HAP-1 (cell line): ENCODE measurements at regions not wholly inside any gene's neighbourhood (a gene's known extent, or its start where the extent isn't known, plus 50 kb on each side); places are given as distances from the start of the nearest gene placed in this dataset.
A peak's percentile ranks its signal among the peaks of the same experiment; 100 is the strongest.

ENCODE experiments used
- DNase-seq, 2 experiments: peaks; one replicate each; pipeline ENCODE4 v3.0.0-alpha.2; 2016 to 2020; ENCODE audit warnings: low spot score in 2 of 2
- H3K27me3 ChIP-seq: fragments of 250-450 bp; sonication (Bioruptor Pico); 2 replicates; pipeline ENCODE4 v1.5.1; 2020; ENCODE audit warnings: low read depth, mild to moderate bottlenecking, moderate library complexity
- H3K36me3 ChIP-seq: fragments of 250-450 bp; sonication (Bioruptor Pico); replicated peaks from 2 replicates; pipeline ENCODE4 v1.5.1; 2020; ENCODE audit warnings: mild to moderate bottlenecking
- H3K4me1 ChIP-seq: fragments of 250-450 bp; sonication (Bioruptor Pico); 2 replicates; pipeline ENCODE4 v1.5.1; 2020; ENCODE audit warnings: mild to moderate bottlenecking
- H3K4me3 ChIP-seq: fragments of 250-450 bp; sonication (Bioruptor Pico); 2 replicates; pipeline ENCODE4 v1.5.1; 2020; ENCODE audit warnings: mild to moderate bottlenecking, moderate library complexity
- H3K9me3 ChIP-seq: fragments of 250-450 bp; sonication (Bioruptor Pico); 2 replicates; pipeline ENCODE4 v1.5.1; 2020; ENCODE audit warnings: mild to moderate bottlenecking, moderate library complexity
- in situ Hi-C: fragments of 300-500 bp; cut with MboI; formaldehyde crosslinking; loops from 3 replicates; pipeline ENCODE4 v1.14.3; 2020; ENCODE audit warnings: low sequenced_read_pairs, inconsistent platforms, mixed read lengths

DNA sequence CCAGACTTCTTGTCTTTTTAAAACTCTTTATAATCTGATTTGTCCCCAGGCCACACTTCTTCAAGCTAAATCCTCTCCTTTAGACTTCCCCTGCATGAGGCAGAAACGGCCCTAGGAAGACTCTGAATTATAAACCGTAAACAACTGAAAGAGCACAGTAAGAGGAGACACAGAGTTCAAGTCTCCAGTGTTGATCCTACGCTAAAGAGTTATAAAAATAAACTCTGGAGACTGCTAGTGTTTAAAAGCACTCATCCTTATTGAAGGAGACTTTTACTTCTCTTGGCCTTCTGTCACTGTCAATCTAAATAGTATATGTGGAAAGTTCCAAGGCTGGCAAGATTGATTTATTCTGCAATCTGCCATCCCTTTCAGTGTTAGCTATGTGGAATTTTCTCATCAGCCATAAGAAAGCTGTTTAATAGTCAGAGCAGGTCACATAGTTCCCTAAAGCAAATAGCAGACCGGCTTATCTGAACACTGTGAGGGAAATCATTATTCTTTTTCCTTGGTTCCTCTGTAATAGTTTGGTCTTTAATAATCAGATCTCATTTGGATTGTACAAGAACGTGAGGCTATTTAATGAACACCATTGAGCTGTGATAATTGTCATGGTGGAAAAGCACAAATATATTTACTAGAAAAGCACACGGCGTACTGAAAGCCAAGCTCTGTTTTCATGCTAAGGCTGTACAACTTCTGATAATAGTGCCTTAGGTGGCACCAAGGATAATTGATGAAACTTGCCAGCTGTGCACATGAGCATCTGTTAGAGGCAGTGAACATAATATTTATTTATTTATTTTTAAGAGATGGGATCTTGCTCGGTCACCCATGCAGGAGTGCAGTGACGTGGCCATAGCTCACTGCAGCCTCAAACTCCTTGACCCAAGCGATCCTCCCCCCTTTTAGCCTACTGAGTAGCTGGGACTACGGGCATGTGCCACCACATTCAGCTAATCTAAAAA, 157.7 kb downstream of the CEP135 start:
- H3K9me3 ChIP-seq: no peaks in the 10 kb centered on the region
- in situ Hi-C loops: no loop called here
- DNase-seq: peak in 1 of 2 experiments; percentile 19
- peaks cover 8% of the 10 kb centered on the region for H3K4me1 ChIP-seq
- H3K4me3 ChIP-seq: no peak overlapping the region
- H3K36me3 ChIP-seq: no peaks in the 10 kb centered on the region
- no peaks in the 10 kb centered on the region for H3K27me3 ChIP-seq

DNA sequence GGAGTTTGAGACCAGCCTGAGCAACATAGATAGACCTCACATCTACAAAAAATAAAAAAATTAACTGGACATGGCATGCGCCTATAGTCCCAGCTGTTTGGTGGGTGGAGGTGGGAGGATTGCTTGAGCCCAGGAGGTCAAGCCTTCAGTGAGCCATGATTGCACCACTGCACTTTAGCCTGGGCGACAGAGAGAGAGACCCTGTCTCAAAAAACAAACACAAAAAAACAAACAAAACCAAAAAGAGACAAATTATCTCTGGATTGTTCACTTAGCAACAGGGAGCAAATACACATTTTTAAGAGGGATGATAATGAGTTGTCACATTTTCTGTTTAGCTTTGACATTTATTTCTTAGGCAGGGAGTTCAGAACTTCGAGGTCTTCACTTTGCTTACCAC, 155.4 kb downstream of the CEP135 start:
- in situ Hi-C loops: no loop called here
- Histone ChIP-seq H3K4me3 (no peak overlapping the region), H3K36me3 (no peaks in the 10 kb centered on the region), H3K4me1 (peaks cover 8% of the 10 kb centered on the region), H3K27me3 (no peaks in the 10 kb centered on the region), H3K9me3 (no peaks in the 10 kb centered on the region)
- DNase-seq: no peak

- Histone ChIP-seq H3K36me3 (no peaks in the 10 kb centered on the region), H3K27me3 (no peaks in the 10 kb centered on the region), H3K4me3 (no peak overlapping the region), H3K4me1 (peaks cover 8% of the 10 kb centered on the region), H3K9me3 (no peaks in the 10 kb centered on the region)
- in situ Hi-C loops: no loop called here
- DNase-seq: no peak
These were observed 153.9 kb downstream of the CEP135 start for GRCh38 chr4:56102601-56103000.

GRCh38 chr4:56099378-56099786, 150.6 kb downstream of the CEP135 start:
- in situ Hi-C loops: no loop called here
- DNase-seq: no peak
- H3K27me3 ChIP-seq: no peaks in the 10 kb centered on the region
- H3K36me3 ChIP-seq: no peaks in the 10 kb centered on the region
- no peaks in the 10 kb centered on the region for H3K9me3 ChIP-seq
- no peaks in the 10 kb centered on the region for H3K4me1 ChIP-seq
- no peak overlapping the region for H3K4me3 ChIP-seq

- in situ Hi-C loops: no loop called here
- H3K27me3 ChIP-seq: no peaks in the 10 kb centered on the region
- no peaks in the 10 kb centered on the region for H3K4me1 ChIP-seq
- no peaks in the 10 kb centered on the region for H3K9me3 ChIP-seq
- no peak overlapping the region for H3K4me3 ChIP-seq
- H3K36me3 ChIP-seq: no peaks in the 10 kb centered on the region
- no peak for DNase-seq
These were observed 144.8 kb downstream of the CEP135 start for GRCh38 chr4:56093576-56093975.

DNA sequence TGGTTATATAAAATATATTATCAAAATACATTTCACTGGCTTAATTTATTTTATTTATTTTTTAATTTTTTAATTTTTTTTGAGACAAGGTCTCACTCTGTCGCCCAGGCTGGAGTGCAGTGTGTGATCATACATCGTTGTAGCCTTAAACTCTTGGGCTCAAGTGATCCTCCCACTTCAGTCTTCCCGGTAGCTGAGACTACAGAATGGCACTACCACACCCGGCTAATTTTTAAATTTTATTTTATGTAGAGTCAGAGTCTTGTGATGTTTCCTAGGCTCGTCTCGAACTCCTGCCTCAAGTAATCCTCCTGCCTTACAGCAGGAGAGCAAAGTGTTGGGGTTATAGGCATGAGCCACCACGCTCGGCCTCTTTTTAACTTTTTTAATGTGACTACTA, 143.8 kb downstream of the CEP135 start:
- H3K9me3 ChIP-seq: no peaks in the 10 kb centered on the region
- H3K4me1 ChIP-seq: no peaks in the 10 kb centered on the region
- H3K4me3 ChIP-seq: no peak overlapping the region
- no peaks in the 10 kb centered on the region for H3K27me3 ChIP-seq
- in situ Hi-C loops: no loop called here
- H3K36me3 ChIP-seq: no peaks in the 10 kb centered on the region
- no peak for DNase-seq

- H3K36me3 ChIP-seq: no peaks in the 10 kb centered on the region
- no peak for DNase-seq
- no peaks in the 10 kb centered on the region for H3K9me3 ChIP-seq
- no peak overlapping the region for H3K4me3 ChIP-seq
- in situ Hi-C loops: no loop called here
- H3K4me1 ChIP-seq: peaks cover 17% of the 10 kb centered on the region
- no peaks in the 10 kb centered on the region for H3K27me3 ChIP-seq
These were observed 137.8 kb downstream of the CEP135 start for GRCh38 chr4:56086561-56086960.

GRCh38 chr4:56086073-56086541, 137.4 kb downstream of the CEP135 start:
- DNase-seq: peak; percentile 10 to 56
- in situ Hi-C loops: no loop called here
- Histone ChIP-seq H3K36me3 (no peaks in the 10 kb centered on the region), H3K9me3 (no peaks in the 10 kb centered on the region), H3K4me1 (peaks cover 17% of the 10 kb centered on the region), H3K27me3 (no peaks in the 10 kb centered on the region), H3K4me3 (no peak overlapping the region)

GRCh38 chr4:56085275-56085674, 136.5 kb downstream of the CEP135 start:
- Histone ChIP-seq H3K4me3 (no peak overlapping the region), H3K9me3 (no peaks in the 10 kb centered on the region), H3K36me3 (no peaks in the 10 kb centered on the region), H3K27me3 (no peaks in the 10 kb centered on the region), H3K4me1 (peaks cover 17% of the 10 kb centered on the region)
- in situ Hi-C loops: no loop called here
- DNase-seq: peak in 1 of 2 experiments; percentile 42

- in situ Hi-C loops: no loop called here
- Histone ChIP-seq H3K36me3 (no peaks in the 10 kb centered on the region), H3K9me3 (no peaks in the 10 kb centered on the region), H3K27me3 (no peaks in the 10 kb centered on the region), H3K4me3 (no peak overlapping the region), H3K4me1 (peaks cover 17% of the 10 kb centered on the region)
- no peak for DNase-seq
These were observed 136.1 kb downstream of the CEP135 start for GRCh38 chr4:56084851-56085250.
